ENCODE measurements at regions not wholly inside any gene's neighbourhood (a gene's known extent, or its start where the extent isn't known, plus 50 kb on each side); places are given as distances from the start of the nearest gene placed in this dataset.

- 100% methylated on average over 1 of the region's 1 CpG; no CpG with 5 or more reads in 1 of the 2 experiments for WGBS, 2 experiments
- H3K27ac ChIP-seq (ENCODE audit: insufficient read depth, low read depth, low read length, poor library complexity, severe bottlenecking): no peak overlapping the region
- H3K36me3 ChIP-seq (ENCODE audit: control insufficient read depth, insufficient read depth, low read length): no peaks in the 10 kb centered on the region
- no peak overlapping the region for H3K4me3 ChIP-seq (ENCODE audit: insufficient read depth, low read depth, low read length)
- H3K9me3 ChIP-seq (ENCODE audit: control insufficient read depth, low read length): no peaks in the 10 kb centered on the region
- H3K27me3 ChIP-seq (ENCODE audit: control insufficient read depth, insufficient read depth, low read length, poor library complexity, severe bottlenecking): no peaks in the 10 kb centered on the region
- H3K4me1 ChIP-seq (ENCODE audit: control insufficient read depth, insufficient read depth, low read length): peaks cover 4% of the 10 kb centered on the region
Observed at GRCh38 chr7:12870219-12870618, 182.8 kb downstream of the ARL4A start.

- Histone ChIP-seq H3K27me3 (ENCODE audit: control insufficient read depth, insufficient read depth, low read length, poor library complexity, severe bottlenecking) (no peaks in the 10 kb centered on the region), H3K4me1 (ENCODE audit: control insufficient read depth, insufficient read depth, low read length) (no peaks in the 10 kb centered on the region), H3K9me3 (ENCODE audit: control insufficient read depth, low read length) (no peaks in the 10 kb centered on the region), H3K36me3 (ENCODE audit: control insufficient read depth, insufficient read depth, low read length) (no peaks in the 10 kb centered on the region), H3K27ac (ENCODE audit: insufficient read depth, low read depth, low read length, poor library complexity, severe bottlenecking) (no peak overlapping the region), H3K4me3 (ENCODE audit: insufficient read depth, low read depth, low read length) (no peak overlapping the region)
- 88 to 95% methylated on average over 3 to 6 of the region's 6 CpGs for WGBS, 2 experiments
Observed at GRCh38 chr7:12872487-12872886, 185.1 kb downstream of the ARL4A start.

- 74% methylated on average over 3 of the region's 3 CpGs; no CpG with 5 or more reads in 1 of the 2 experiments for WGBS, 2 experiments
Observed at GRCh38 chr7:12873571-12873970, 186.1 kb downstream of the ARL4A start.

GRCh38 chr7:12879139-12879538, 191.7 kb downstream of the ARL4A start:
- Histone ChIP-seq H3K9me3 (ENCODE audit: control insufficient read depth, low read length) (no peaks in the 10 kb centered on the region), H3K27me3 (ENCODE audit: control insufficient read depth, insufficient read depth, low read length, poor library complexity, severe bottlenecking) (no peaks in the 10 kb centered on the region), H3K27ac (ENCODE audit: insufficient read depth, low read depth, low read length, poor library complexity, severe bottlenecking) (no peak overlapping the region), H3K36me3 (ENCODE audit: control insufficient read depth, insufficient read depth, low read length) (no peaks in the 10 kb centered on the region), H3K4me3 (ENCODE audit: insufficient read depth, low read depth, low read length) (no peak overlapping the region), H3K4me1 (ENCODE audit: control insufficient read depth, insufficient read depth, low read length) (no peaks in the 10 kb centered on the region)

More at GRCh38 chr7:12873571-12873970, 186.1 kb downstream of the ARL4A start:
- H3K36me3 ChIP-seq (ENCODE audit: control insufficient read depth, insufficient read depth, low read length): no peaks in the 10 kb centered on the region
- H3K4me1 ChIP-seq (ENCODE audit: control insufficient read depth, insufficient read depth, low read length): no peaks in the 10 kb centered on the region
- no peaks in the 10 kb centered on the region for H3K27me3 ChIP-seq (ENCODE audit: control insufficient read depth, insufficient read depth, low read length, poor library complexity, severe bottlenecking)
- H3K27ac ChIP-seq (ENCODE audit: insufficient read depth, low read depth, low read length, poor library complexity, severe bottlenecking): no peak overlapping the region
- H3K9me3 ChIP-seq (ENCODE audit: control insufficient read depth, low read length): no peaks in the 10 kb centered on the region
- no peak overlapping the region for H3K4me3 ChIP-seq (ENCODE audit: insufficient read depth, low read depth, low read length)

GRCh38 chr7:12881712-12882111, 194.3 kb downstream of the ARL4A start:
- 95 to 100% methylated on average over 1 to 2 of the region's 2 CpGs for WGBS, 2 experiments
- H3K4me3 ChIP-seq (ENCODE audit: insufficient read depth, low read depth, low read length): no peak overlapping the region
- no peak overlapping the region for H3K27ac ChIP-seq (ENCODE audit: insufficient read depth, low read depth, low read length, poor library complexity, severe bottlenecking)
- no peaks in the 10 kb centered on the region for H3K27me3 ChIP-seq (ENCODE audit: control insufficient read depth, insufficient read depth, low read length, poor library complexity, severe bottlenecking)
- H3K9me3 ChIP-seq (ENCODE audit: control insufficient read depth, low read length): no peaks in the 10 kb centered on the region
- H3K4me1 ChIP-seq (ENCODE audit: control insufficient read depth, insufficient read depth, low read length): no peaks in the 10 kb centered on the region
- no peaks in the 10 kb centered on the region for H3K36me3 ChIP-seq (ENCODE audit: control insufficient read depth, insufficient read depth, low read length)

GRCh38 chr7:12882710-12883109, 195.3 kb downstream of the ARL4A start:
- no peaks in the 10 kb centered on the region for H3K36me3 ChIP-seq (ENCODE audit: control insufficient read depth, insufficient read depth, low read length)
- no peaks in the 10 kb centered on the region for H3K4me1 ChIP-seq (ENCODE audit: control insufficient read depth, insufficient read depth, low read length)
- no peak overlapping the region for H3K4me3 ChIP-seq (ENCODE audit: insufficient read depth, low read depth, low read length)
- no peak overlapping the region for H3K27ac ChIP-seq (ENCODE audit: insufficient read depth, low read depth, low read length, poor library complexity, severe bottlenecking)
- no peaks in the 10 kb centered on the region for H3K9me3 ChIP-seq (ENCODE audit: control insufficient read depth, low read length)
- no peaks in the 10 kb centered on the region for H3K27me3 ChIP-seq (ENCODE audit: control insufficient read depth, insufficient read depth, low read length, poor library complexity, severe bottlenecking)
- 88 to 95% methylated on average over 1 of the region's 1 CpG for WGBS, 2 experiments

- 95 to 100% methylated on average over 1 of the region's 1 CpG for WGBS, 2 experiments
- Histone ChIP-seq H3K9me3 (ENCODE audit: control insufficient read depth, low read length) (no peaks in the 10 kb centered on the region), H3K36me3 (ENCODE audit: control insufficient read depth, insufficient read depth, low read length) (no peaks in the 10 kb centered on the region), H3K4me3 (ENCODE audit: insufficient read depth, low read depth, low read length) (no peak overlapping the region), H3K27ac (ENCODE audit: insufficient read depth, low read depth, low read length, poor library complexity, severe bottlenecking) (no peak overlapping the region), H3K27me3 (ENCODE audit: control insufficient read depth, insufficient read depth, low read length, poor library complexity, severe bottlenecking) (no peaks in the 10 kb centered on the region), H3K4me1 (ENCODE audit: control insufficient read depth, insufficient read depth, low read length) (no peaks in the 10 kb centered on the region)
Observed at GRCh38 chr7:12884033-12884432, 196.6 kb downstream of the ARL4A start.

GRCh38 chr7:12884856-12885440, 197.5 kb downstream of the ARL4A start:
- no peaks in the 10 kb centered on the region for H3K9me3 ChIP-seq (ENCODE audit: control insufficient read depth, low read length)
- WGBS, 2 experiments: 84 to 89% methylated on average over 3 of the region's 3 CpGs
- no peaks in the 10 kb centered on the region for H3K4me1 ChIP-seq (ENCODE audit: control insufficient read depth, insufficient read depth, low read length)

GRCh38 chr7:12888717-12889116, 201.3 kb downstream of the ARL4A start:
- WGBS, 2 experiments: 94 to 96% methylated on average over 1 of the region's 2 CpGs
- Histone ChIP-seq H3K4me3 (ENCODE audit: insufficient read depth, low read depth, low read length) (no peak overlapping the region), H3K9me3 (ENCODE audit: control insufficient read depth, low read length) (no peaks in the 10 kb centered on the region), H3K27ac (ENCODE audit: insufficient read depth, low read depth, low read length, poor library complexity, severe bottlenecking) (no peak overlapping the region), H3K4me1 (ENCODE audit: control insufficient read depth, insufficient read depth, low read length) (no peaks in the 10 kb centered on the region), H3K36me3 (ENCODE audit: control insufficient read depth, insufficient read depth, low read length) (no peaks in the 10 kb centered on the region), H3K27me3 (ENCODE audit: control insufficient read depth, insufficient read depth, low read length, poor library complexity, severe bottlenecking) (no peaks in the 10 kb centered on the region)

More at GRCh38 chr7:12884856-12885440, 197.5 kb downstream of the ARL4A start:
- H3K36me3 ChIP-seq (ENCODE audit: control insufficient read depth, insufficient read depth, low read length): no peaks in the 10 kb centered on the region
- H3K27me3 ChIP-seq (ENCODE audit: control insufficient read depth, insufficient read depth, low read length, poor library complexity, severe bottlenecking): no peaks in the 10 kb centered on the region
- H3K4me3 ChIP-seq (ENCODE audit: insufficient read depth, low read depth, low read length): no peak overlapping the region
- no peak overlapping the region for H3K27ac ChIP-seq (ENCODE audit: insufficient read depth, low read depth, low read length, poor library complexity, severe bottlenecking)

- no peak overlapping the region for H3K4me3 ChIP-seq (ENCODE audit: insufficient read depth, low read depth, low read length)
- H3K27ac ChIP-seq (ENCODE audit: insufficient read depth, low read depth, low read length, poor library complexity, severe bottlenecking): no peak overlapping the region
- 84 to 93% methylated on average over 4 of the region's 4 CpGs for WGBS, 2 experiments
- no peaks in the 10 kb centered on the region for H3K9me3 ChIP-seq (ENCODE audit: control insufficient read depth, low read length)
- no peaks in the 10 kb centered on the region for H3K4me1 ChIP-seq (ENCODE audit: control insufficient read depth, insufficient read depth, low read length)
- no peaks in the 10 kb centered on the region for H3K27me3 ChIP-seq (ENCODE audit: control insufficient read depth, insufficient read depth, low read length, poor library complexity, severe bottlenecking)
- no peaks in the 10 kb centered on the region for H3K36me3 ChIP-seq (ENCODE audit: control insufficient read depth, insufficient read depth, low read length)
Observed at GRCh38 chr7:12889391-12889790, 202.0 kb downstream of the ARL4A start.

GRCh38 chr7:12890586-12890985, 203.2 kb downstream of the ARL4A start:
- H3K4me1 ChIP-seq (ENCODE audit: control insufficient read depth, insufficient read depth, low read length): no peaks in the 10 kb centered on the region
- H3K4me3 ChIP-seq (ENCODE audit: insufficient read depth, low read depth, low read length): no peak overlapping the region
- H3K9me3 ChIP-seq (ENCODE audit: control insufficient read depth, low read length): no peaks in the 10 kb centered on the region
- WGBS, 2 experiments: 94 to 96% methylated on average over 2 of the region's 2 CpGs
- H3K36me3 ChIP-seq (ENCODE audit: control insufficient read depth, insufficient read depth, low read length): no peaks in the 10 kb centered on the region
- H3K27me3 ChIP-seq (ENCODE audit: control insufficient read depth, insufficient read depth, low read length, poor library complexity, severe bottlenecking): no peaks in the 10 kb centered on the region
- no peak overlapping the region for H3K27ac ChIP-seq (ENCODE audit: insufficient read depth, low read depth, low read length, poor library complexity, severe bottlenecking)
